GM13976 (cell line): ENCODE measurements at regions not wholly inside any gene's neighbourhood (a gene's known extent, or its start where the extent isn't known, plus 50 kb on each side); places are given as distances from the start of the nearest gene placed in this dataset.

Experiments
- DNase-seq: peaks from one replicate; pipeline ENCODE4 v3.0.0; 2012; ENCODE audit warnings: low spot score
- CTCF ChIP-seq: IDR thresholded peaks from 2 replicates; pipeline ENCODE4 v1.5.1; 2012; ENCODE audit warnings: borderline replicate concordance, mild to moderate bottlenecking; ENCODE audit not compliant: insufficient read depth; ENCODE audit errors: extremely low read depth, missing control alignments, control extremely low read depth
- in situ Hi-C: fragments of 300-500 bp; cut with MboI; formaldehyde crosslinking; loops from one replicate; pipeline ENCODE4 v1.12.0; 2022; ENCODE audit warnings: low sequenced_read_pairs, mixed read lengths, inconsistent platforms; ENCODE audit not compliant: unreplicated experiment

GRCh38 chr1:38310079-38310478, 263.5 kb upstream of the POU3F1 start:
- TF ChIP-seq CTCF, result no peak
- DNase-seq, result no peak
- in situ Hi-C loops, result no loop called here

GRCh38 chr1:38308780-38309179, 262.2 kb upstream of the POU3F1 start:
- no peak for DNase-seq
- no peak for TF ChIP-seq CTCF
- in situ Hi-C loops, result no loop called here

- in situ Hi-C loops, result no loop called here
- TF ChIP-seq CTCF, result no peak
- DNase-seq, result no peak
These were observed 259.1 kb upstream of the POU3F1 start for GRCh38 chr1:38305666-38306065.

GRCh38 chr1:38303843-38304242, 257.2 kb upstream of the POU3F1 start:
- no peak for DNase-seq
- TF ChIP-seq CTCF, result no peak
- in situ Hi-C loops, result no loop called here

- DNase-seq, result no peak
- in situ Hi-C loops, result no loop called here
- TF ChIP-seq CTCF, result no peak
These were observed 254.4 kb upstream of the POU3F1 start for GRCh38 chr1:38301040-38301439.

GRCh38 chr1:38300616-38301015, 254.0 kb upstream of the POU3F1 start:
- in situ Hi-C loops, result no loop called here
- TF ChIP-seq CTCF, result no peak
- no peak for DNase-seq

- TF ChIP-seq CTCF, result no peak
- in situ Hi-C loops, result no loop called here
- no peak for DNase-seq
These were observed 251.2 kb upstream of the POU3F1 start for GRCh38 chr1:38297842-38298241.
